Transverse colon (tissue), 4 donors: ENCODE measurements at regions not wholly inside any gene's neighbourhood (a gene's known extent, or its start where the extent isn't known, plus 50 kb on each side); places are given as distances from the start of the nearest gene placed in this dataset.

Source experiments
- DNase-seq: peaks from one replicate; pipeline ENCODE4 v3.0.0-alpha.2; 2019
- H3K27ac ChIP-seq, 4 donors: fragments of 200-600 bp; sonication (generic); 2 replicates each; pipeline ENCODE4 v1.5.1; 2016 to 2018; ENCODE audit warnings: inconsistent platforms in 4 of 4
- H3K27me3 ChIP-seq: fragments of 200-600 bp; sonication (generic); 2 replicates; pipeline ENCODE4 v1.5.1; 2017; ENCODE audit warnings: inconsistent platforms
- H3K36me3 ChIP-seq, 4 donors: fragments of 200-600 bp; sonication (generic); 2 replicates each; pipeline ENCODE4 v1.5.1; 2017 to 2019; ENCODE audit warnings: inconsistent platforms in 4 of 4
- H3K4me1 ChIP-seq, 4 donors: fragments of 200-600 bp; sonication (generic); 2 replicates each; pipeline ENCODE4 v1.5.1; 2017 to 2020; ENCODE audit warnings: inconsistent platforms in 4 of 4
- H3K4me3 ChIP-seq, 4 donors: fragments of 200-600 bp; sonication (generic); 1 replicate in 1 of 4; 2 replicates in 3 of 4; pipeline versions ENCODE4 v1.5.1 to v1.6.1; 2017 to 2019; ENCODE audit warnings: inconsistent platforms in 4 of 4
- H3K9me3 ChIP-seq, 2 donors: fragments of 200-600 bp; sonication (generic); 2 replicates each; pipeline ENCODE4 v1.5.1; 2017 to 2019; ENCODE audit warnings: inconsistent platforms in 2 of 2
- CTCF ChIP-seq, 5 experiments: fragments of 200-600 bp in 3 of 5; fragments of 450-650 bp in 2 of 5; sonication (generic) in 3 of 5; IDR thresholded peaks; 1 replicate in 2 of 5; 2 replicates in 3 of 5; pipeline ENCODE4 v1.5.1; 2016 to 2017; ENCODE audit warnings: antibody characterized with exemption in 5 of 5, inconsistent platforms in 3 of 5, mild to moderate bottlenecking in 2 of 5, moderate library complexity in 1 of 5
- EP300 ChIP-seq: sonication (generic); formaldehyde crosslinking; IDR thresholded peaks from one replicate; pipeline ENCODE4 v1.6.1; 2017; ENCODE audit warnings: antibody characterized with exemption, low read depth
- POLR2A ChIP-seq: fragments of 450-650 bp; IDR thresholded peaks from one replicate; pipeline ENCODE4 v1.6.1; 2016; ENCODE audit warnings: antibody characterized with exemption, mild to moderate bottlenecking, moderate library complexity
- POLR2AphosphoS5 ChIP-seq, 3 donors: sonication (generic); formaldehyde crosslinking; IDR thresholded peaks; one replicate each; pipeline ENCODE4 v1.6.1; 2016; ENCODE audit warnings: antibody characterized with exemption in 3 of 3
- WGBS, 2 donors: methylation state at CpG; one replicate each; pipeline ENCODE4 v1.1.5; 2018; ENCODE audit warnings: low coverage in 1 of 2; 5-methylcytosine and 5-hydroxymethylcytosine counted together
- in situ Hi-C, 4 donors: fragments of 200-750 bp; cut with MboI; loops; one replicate each; pipeline versions ENCODE4 v1.15.0 to v1.15.1; 2017; ENCODE audit warnings: low sequenced_read_pairs in 3 of 4, low pct_ligation_motif_present in 1 of 4, low pct_unique_long_range_greater_than_20kb in 1 of 4
- intact Hi-C: fragments of 100-400 bp; cut with DNase I; formaldehyde crosslinking; loops from one replicate; pipeline ENCODE4 v1.15.1; 2023; ENCODE audit warnings: low total_unique reads

GRCh38 chr16:35306915-35307314 lies 1847.5 kb downstream of the TP53TG3F start:
- no peak for TF ChIP-seq POLR2AphosphoS5 (IDR thresholded peaks at IDR 0.05)
- no peak for TF ChIP-seq CTCF (IDR thresholded peaks at IDR 0.05)
- TF ChIP-seq POLR2A: no peak
- TF ChIP-seq EP300: no peak
- no peak overlapping the region for H3K27ac ChIP-seq
- H3K4me3 ChIP-seq: no peak overlapping the region
- H3K4me1 ChIP-seq: no peaks in the 10 kb centered on the region
- H3K36me3 ChIP-seq: no peaks in the 10 kb centered on the region
- intact Hi-C loops (no loop called here), in situ Hi-C loops (loop anchor here in 1 of 4 donors (25.0 kb wide), 1 partner anchor 95 kb away; no protein-coding TSS in a partner anchor)
- WGBS, 2 donors: 5% methylated on average over 1 of the region's 1 CpG; no CpG with 5 or more reads in 1 of the 2 donors
- no peaks in the 10 kb centered on the region for H3K27me3 ChIP-seq
- no peak for DNase-seq
- H3K9me3 ChIP-seq: no peaks in the 10 kb centered on the region

DNA sequence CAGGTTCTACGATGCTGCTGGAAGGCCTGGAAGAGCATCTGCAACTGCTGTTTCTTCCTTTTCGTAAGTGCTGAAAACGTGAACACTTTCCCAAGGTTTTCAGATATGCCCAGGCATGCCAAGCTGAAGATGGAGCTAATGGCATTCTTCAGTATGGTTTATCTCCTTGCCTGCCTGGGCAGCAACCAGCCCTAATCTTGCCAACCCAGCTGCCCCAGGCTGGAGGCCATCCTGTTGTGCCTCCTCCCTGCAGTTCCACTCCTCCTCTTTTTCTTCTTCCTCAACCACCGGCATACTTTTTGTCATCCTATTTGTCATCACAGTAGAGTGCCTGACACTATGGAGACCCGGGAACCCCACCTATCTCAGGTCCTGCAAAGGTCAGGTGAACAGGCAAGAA lies 1849.3 kb downstream of the TP53TG3F start:
- in situ Hi-C loops: loop anchor here in 1 of 4 donors (25.0 kb wide), 1 partner anchor 96 kb away; no protein-coding TSS in a partner anchor
- Histone ChIP-seq H3K36me3 (no peaks in the 10 kb centered on the region), H3K9me3 (no peaks in the 10 kb centered on the region), H3K27ac (no peak overlapping the region), H3K27me3 (no peaks in the 10 kb centered on the region), H3K4me3 (no peak overlapping the region), H3K4me1 (no peaks in the 10 kb centered on the region)
- no peak for TF ChIP-seq EP300
- no peak for TF ChIP-seq CTCF (IDR thresholded peaks at IDR 0.05)
- TF ChIP-seq POLR2A: no peak
- no peak for TF ChIP-seq POLR2AphosphoS5 (IDR thresholded peaks at IDR 0.05)
- 76% methylated on average over 5 of the region's 5 CpGs; no CpG with 5 or more reads in 1 of the 2 donors for WGBS, 2 donors
- no peak for DNase-seq
- intact Hi-C loops: no loop called here

DNA sequence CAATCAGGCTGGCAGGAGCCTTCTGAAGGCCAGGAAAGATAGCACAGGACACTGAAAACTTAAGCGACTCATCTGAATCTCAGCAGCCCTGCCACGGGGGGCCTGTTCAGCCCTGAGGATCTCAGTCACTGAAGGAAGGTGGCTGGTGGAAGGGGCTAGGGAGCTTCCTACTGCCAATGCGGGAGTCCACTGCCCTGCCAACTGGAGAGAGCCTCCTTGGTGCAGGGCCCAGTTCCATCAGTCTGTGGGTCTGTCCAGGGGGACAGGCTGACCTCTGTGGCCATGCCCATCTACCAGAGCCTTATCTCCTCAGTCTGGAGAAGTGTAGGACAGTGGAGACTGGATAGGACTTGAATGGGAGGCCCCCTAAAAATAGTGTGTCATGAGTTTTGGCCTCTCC lies 1851.6 kb downstream of the TP53TG3F start:
- TF ChIP-seq POLR2AphosphoS5 (IDR thresholded peaks at IDR 0.05) (no peak), POLR2A (no peak), CTCF (IDR thresholded peaks at IDR 0.05) (no peak), EP300 (no peak)
- no peak for DNase-seq
- no peaks in the 10 kb centered on the region for H3K36me3 ChIP-seq
- no peaks in the 10 kb centered on the region for H3K27me3 ChIP-seq
- no peak overlapping the region for H3K4me3 ChIP-seq
- no peaks in the 10 kb centered on the region for H3K9me3 ChIP-seq
- intact Hi-C loops (no loop called here), in situ Hi-C loops (loop anchor here in 1 of 4 donors (25.0 kb wide), 1 partner anchor 99 kb away; no protein-coding TSS in a partner anchor)
- H3K4me1 ChIP-seq: no peaks in the 10 kb centered on the region
- H3K27ac ChIP-seq: no peak overlapping the region
- 94% methylated on average over 2 of the region's 3 CpGs; no CpG with 5 or more reads in 1 of the 2 donors for WGBS, 2 donors

DNA sequence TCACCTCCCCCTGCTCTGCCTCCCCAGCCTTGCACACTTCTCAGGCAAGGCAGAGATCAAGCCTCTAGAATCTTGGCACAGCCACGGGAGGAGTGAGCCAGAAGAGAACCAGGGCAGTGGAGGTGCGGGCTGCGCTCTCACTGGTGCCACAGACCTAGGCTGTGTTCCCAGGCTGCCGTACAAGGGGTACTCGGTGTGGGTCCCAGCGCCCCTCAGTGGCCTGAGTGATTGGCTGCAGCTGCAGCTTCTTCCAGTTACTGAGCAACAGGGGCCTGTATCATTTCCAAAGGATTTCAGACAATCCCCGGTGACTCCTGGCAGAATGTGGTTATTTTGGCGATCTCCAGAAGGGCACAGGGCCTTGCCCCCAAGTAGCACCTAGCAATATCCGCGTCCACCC lies 1852.1 kb downstream of the TP53TG3F start:
- no peak overlapping the region for H3K27ac ChIP-seq
- DNase-seq: no peak
- in situ Hi-C loops: loop anchor here in 1 of 4 donors (25.0 kb wide), 1 partner anchor 99 kb away; no protein-coding TSS in a partner anchor
- H3K36me3 ChIP-seq: no peaks in the 10 kb centered on the region
- no peak overlapping the region for H3K4me3 ChIP-seq
- no peaks in the 10 kb centered on the region for H3K4me1 ChIP-seq
- H3K27me3 ChIP-seq: no peaks in the 10 kb centered on the region
- intact Hi-C loops: no loop called here
- 79% methylated on average over 10 of the region's 10 CpGs; no CpG with 5 or more reads in 1 of the 2 donors for WGBS, 2 donors
- TF ChIP-seq EP300: no peak
- no peak for TF ChIP-seq POLR2A
- TF ChIP-seq CTCF (IDR thresholded peaks at IDR 0.05): no peak
- no peak for TF ChIP-seq POLR2AphosphoS5 (IDR thresholded peaks at IDR 0.05)
- no peaks in the 10 kb centered on the region for H3K9me3 ChIP-seq
